ENCODE measurements at regions not wholly inside any gene's neighbourhood (a gene's known extent, or its start where the extent isn't known, plus 50 kb on each side); places are given as distances from the start of the nearest gene placed in this dataset.

- no peak for TF ChIP-seq POLR2A (IDR thresholded peaks at IDR 0.05)
- no peak for TF ChIP-seq CTCF (IDR thresholded peaks at IDR 0.05)
Measured at GRCh38 chr14:22448905-22449599, 140.0 kb downstream of the DAD1 start.

Data from upper lobe of left lung (tissue), 4 donors.